IgD-negative memory B cell (primary cell): ENCODE measurements at regions not wholly inside any gene's neighbourhood (a gene's known extent, or its start where the extent isn't known, plus 50 kb on each side); places are given as distances from the start of the nearest gene placed in this dataset.
"Not testable (repeated sequence)": the region's sequence is repeated elsewhere in the genome, so short reads cannot be mapped to it uniquely, and the experiment has no call there.

Source experiments
- H3K27ac Mint-ChIP-seq, 3 donors: one replicate each; pipeline ENCODE4 v1.8.0; 2020 to 2022; ENCODE audit warnings: mild to moderate bottlenecking in 3 of 3, mixed read lengths in 3 of 3, moderate library complexity in 1 of 3
- H3K27me3 Mint-ChIP-seq: one replicate; pipeline ENCODE4 v1.8.0; 2021; ENCODE audit warnings: mixed read lengths
- H3K36me3 Mint-ChIP-seq: one replicate; pipeline ENCODE4 v1.8.0; 2020; ENCODE audit warnings: mild to moderate bottlenecking, mixed read lengths
- H3K4me1 Mint-ChIP-seq, 3 donors: one replicate each; pipeline ENCODE4 v1.8.0; 2020 to 2022; ENCODE audit warnings: mixed read lengths in 3 of 3, mild to moderate bottlenecking in 1 of 3
- H3K4me3 Mint-ChIP-seq, 4 donors: one replicate each; pipeline ENCODE4 v1.8.0; 2020 to 2022; ENCODE audit warnings: mild to moderate bottlenecking in 4 of 4, mixed read lengths in 4 of 4, moderate library complexity in 3 of 4
- H3K9me3 Mint-ChIP-seq, 3 donors: one replicate each; pipeline ENCODE4 v1.8.0; 2020 to 2021; ENCODE audit warnings: mixed read lengths in 3 of 3, mild to moderate bottlenecking in 1 of 3

DNA sequence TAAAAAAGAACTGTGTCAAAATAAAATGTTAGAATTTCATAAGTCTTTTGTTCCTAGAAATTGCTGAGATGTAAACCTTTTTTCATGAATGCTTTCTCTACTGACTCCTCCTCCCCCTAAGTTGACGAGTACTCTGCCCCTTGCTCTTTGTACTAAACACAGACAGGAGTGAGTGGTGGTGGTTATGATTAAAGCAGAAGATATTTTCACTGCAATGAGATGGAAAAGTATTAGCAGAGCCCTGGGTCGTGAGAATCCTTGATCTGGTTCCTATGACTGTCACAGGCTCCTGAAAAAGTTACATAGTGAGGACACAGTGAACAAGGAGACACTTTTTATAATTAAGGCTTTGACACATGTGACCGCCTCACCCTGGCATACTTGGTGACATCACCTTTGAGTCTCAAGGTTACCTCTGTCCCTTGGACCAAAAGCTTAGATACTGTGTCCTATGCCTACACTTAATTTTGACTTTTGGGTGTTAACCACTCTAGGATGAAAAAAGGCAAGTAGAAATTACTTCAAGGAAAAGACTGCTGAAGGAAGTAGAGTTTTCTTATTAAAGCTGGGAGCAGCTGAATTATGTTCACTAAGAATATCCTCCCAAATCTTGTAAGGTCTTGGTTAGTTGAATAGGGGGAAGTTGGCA, 130.4 kb upstream of the LYSMD4 start:
- H3K27me3 Mint-ChIP-seq: peaks cover 2% of the 10 kb centered on the region
- H3K4me3 Mint-ChIP-seq: no peak overlapping the region
- peaks cover 3% of the 10 kb centered on the region for H3K36me3 Mint-ChIP-seq
- no peak overlapping the region for H3K27ac Mint-ChIP-seq
- no peaks in the 10 kb centered on the region for H3K9me3 Mint-ChIP-seq
- H3K4me1 Mint-ChIP-seq: no peaks in the 10 kb centered on the region

GRCh38 chr15:99857836-99858235, 124.6 kb upstream of the LYSMD4 start:
- Mint-ChIP-seq H3K9me3 (no peaks in the 10 kb centered on the region), H3K27me3 (peaks cover 2% of the 10 kb centered on the region), H3K27ac (no peak overlapping the region), H3K36me3 (peaks cover 2% of the 10 kb centered on the region), H3K4me1 (peaks cover 0 to 1% (median 0%) of the 10 kb centered on the region in 3 donors), H3K4me3 (no peak overlapping the region)

- H3K27me3 Mint-ChIP-seq: peaks cover 2% of the 10 kb centered on the region
- no peak overlapping the region for H3K4me3 Mint-ChIP-seq
- peaks cover 5% of the 10 kb centered on the region for H3K36me3 Mint-ChIP-seq
Observed at GRCh38 chr15:99850517-99850916, 117.3 kb upstream of the LYSMD4 start.

DNA sequence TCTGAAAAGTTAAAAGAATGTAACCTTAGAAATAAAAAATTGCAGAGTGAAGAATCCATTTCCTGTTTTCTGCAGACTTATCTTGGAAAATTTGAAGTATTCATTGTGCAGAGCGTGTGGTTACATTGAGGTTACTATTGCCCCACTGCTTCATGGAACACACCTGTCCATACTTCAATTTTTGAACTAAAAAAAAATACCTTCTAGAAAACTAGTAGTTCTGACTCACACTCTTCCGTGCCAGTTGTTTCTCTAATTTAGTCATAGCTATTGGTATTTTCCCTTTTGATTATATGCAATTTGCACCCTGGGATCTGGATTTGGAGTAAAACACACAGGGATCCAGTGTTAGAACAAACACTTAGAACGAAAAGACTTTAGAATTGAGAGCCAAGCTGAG, 111.8 kb upstream of the LYSMD4 start:
- no peak overlapping the region for H3K27ac Mint-ChIP-seq
- peaks cover 3% of the 10 kb centered on the region for H3K36me3 Mint-ChIP-seq
- no peaks in the 10 kb centered on the region for H3K9me3 Mint-ChIP-seq
- H3K4me3 Mint-ChIP-seq: no peak overlapping the region
- H3K27me3 Mint-ChIP-seq: no peaks in the 10 kb centered on the region
- no peaks in the 10 kb centered on the region for H3K4me1 Mint-ChIP-seq

More at GRCh38 chr15:99850517-99850916, 117.3 kb upstream of the LYSMD4 start:
- Mint-ChIP-seq H3K4me1 (peaks cover 0 to 1% (median 0%) of the 10 kb centered on the region in 3 donors), H3K9me3 (no peaks in the 10 kb centered on the region), H3K27ac (no peak overlapping the region)

- Mint-ChIP-seq H3K9me3 (no peaks in the 10 kb centered on the region), H3K4me1 (no peaks in the 10 kb centered on the region), H3K27ac (no peak overlapping the region), H3K36me3 (peaks cover 6% of the 10 kb centered on the region), H3K27me3 (no peaks in the 10 kb centered on the region), H3K4me3 (no peak overlapping the region)
Observed at GRCh38 chr15:99844150-99844549, 110.9 kb upstream of the LYSMD4 start.

- Mint-ChIP-seq H3K4me3 (no peak overlapping the region), H3K36me3 (peaks cover 10% of the 10 kb centered on the region), H3K9me3 (no peaks in the 10 kb centered on the region), H3K4me1 (no peaks in the 10 kb centered on the region), H3K27me3 (no peaks in the 10 kb centered on the region), H3K27ac (no peak overlapping the region)
Observed at GRCh38 chr15:99842071-99842470, 108.8 kb upstream of the LYSMD4 start.

DNA sequence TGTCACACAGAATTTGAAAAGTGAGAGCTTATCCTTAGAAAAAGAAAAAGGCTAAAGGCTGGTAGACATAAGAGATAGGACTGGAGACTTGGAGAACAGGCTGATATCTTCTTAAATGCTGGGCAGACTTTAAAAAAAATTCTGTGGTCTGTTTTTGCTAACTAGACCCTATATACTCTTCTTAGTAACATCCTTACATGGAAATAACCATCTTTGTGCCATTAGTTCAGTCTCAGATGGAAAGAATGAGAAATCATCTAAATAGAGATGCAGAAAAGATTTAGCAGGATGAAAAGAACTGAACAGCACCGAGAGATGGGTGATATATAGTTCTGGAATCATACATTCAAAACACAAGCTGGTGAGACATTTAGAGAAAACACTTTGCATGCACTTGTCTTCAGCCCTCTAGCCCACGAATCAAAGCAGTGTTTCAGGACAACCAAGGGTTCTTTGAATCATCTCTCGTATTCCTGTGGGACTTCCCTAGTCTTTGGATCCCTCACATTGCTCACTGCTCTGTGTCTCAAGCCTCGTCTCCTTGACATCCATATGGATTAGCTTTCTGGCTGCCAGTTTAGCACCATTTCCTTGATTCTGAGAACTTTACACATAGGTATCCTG, 93.0 kb upstream of the LYSMD4 start:
- no peak overlapping the region for H3K4me3 Mint-ChIP-seq
- H3K27ac Mint-ChIP-seq: no peak overlapping the region
- peaks cover 2 to 3% (median 2%) of the 10 kb centered on the region in 3 donors for H3K9me3 Mint-ChIP-seq
- H3K36me3 Mint-ChIP-seq: peaks cover 21% of the 10 kb centered on the region
- peaks cover 0 to 2% (median 0%) of the 10 kb centered on the region in 3 donors for H3K4me1 Mint-ChIP-seq
- H3K27me3 Mint-ChIP-seq: peaks cover 1% of the 10 kb centered on the region

GRCh38 chr15:99823346-99823745, 90.1 kb upstream of the LYSMD4 start:
- Mint-ChIP-seq H3K36me3 (peaks cover 24% of the 10 kb centered on the region), H3K4me3 (no peak overlapping the region), H3K4me1 (no peaks in the 10 kb centered on the region), H3K27ac (no peak overlapping the region), H3K27me3 (peaks cover 1% of the 10 kb centered on the region), H3K9me3 (peaks cover 2 to 3% (median 2%) of the 10 kb centered on the region in 3 donors)

DNA sequence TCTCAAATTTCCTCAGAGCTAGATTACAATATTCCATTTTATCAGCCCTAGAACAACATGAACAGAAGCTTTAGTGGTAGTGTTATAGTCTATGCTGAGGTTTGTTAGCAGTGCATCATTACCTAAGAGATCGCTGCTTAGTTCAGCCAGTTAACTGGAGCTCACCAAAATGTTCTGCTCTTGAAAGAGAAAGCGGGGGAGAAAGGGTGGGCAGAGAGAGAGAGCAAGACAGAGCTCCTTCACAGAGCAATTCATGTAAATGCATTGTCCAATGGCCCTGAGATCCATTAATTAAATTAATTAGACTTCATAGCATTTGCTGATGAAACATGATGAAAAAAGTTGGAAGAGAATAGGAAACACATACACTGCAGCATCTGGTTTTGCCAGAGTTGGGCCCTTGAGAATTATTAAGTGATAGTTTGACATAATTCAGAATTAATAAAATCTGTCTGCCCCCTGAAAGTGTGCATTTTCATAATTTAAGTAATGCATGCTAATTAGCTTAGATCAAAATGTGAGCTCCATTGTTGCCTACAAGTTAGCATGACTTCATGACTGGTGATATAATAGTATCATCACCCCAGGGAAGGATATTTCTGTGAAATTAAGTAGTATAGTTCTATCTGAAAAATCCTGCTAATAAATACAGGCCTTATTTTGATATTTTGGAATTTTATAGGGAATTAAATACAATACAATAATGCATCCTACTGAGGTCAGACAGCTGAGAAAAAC, 86.9 kb upstream of the LYSMD4 start:
- peaks cover 28% of the 10 kb centered on the region for H3K36me3 Mint-ChIP-seq
- H3K27ac Mint-ChIP-seq: no peak overlapping the region
- H3K27me3 Mint-ChIP-seq: peaks cover 1% of the 10 kb centered on the region
- H3K4me1 Mint-ChIP-seq: no peaks in the 10 kb centered on the region
- H3K4me3 Mint-ChIP-seq: no peak overlapping the region
- peaks cover 0 to 3% (median 2%) of the 10 kb centered on the region in 3 donors for H3K9me3 Mint-ChIP-seq

DNA sequence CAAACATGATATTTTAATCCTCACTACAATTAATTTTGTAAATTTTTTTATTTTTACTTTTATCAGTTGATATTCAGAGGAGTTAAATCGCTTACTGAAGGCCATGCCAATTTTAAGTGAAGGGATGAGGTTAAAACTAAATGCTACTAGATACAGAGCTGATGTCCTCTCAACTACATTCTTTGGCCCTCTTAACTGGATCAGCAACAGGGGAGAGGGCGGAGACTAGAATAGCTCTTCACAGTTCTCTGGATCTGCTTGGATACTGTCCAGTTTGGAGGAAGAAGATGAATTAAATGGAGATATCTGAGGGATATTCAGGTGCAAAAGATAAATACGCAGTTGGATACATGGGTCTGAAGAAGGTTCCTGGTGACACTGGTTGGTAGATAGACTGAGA, 85.6 kb upstream of the LYSMD4 start:
- no peak overlapping the region for H3K27ac Mint-ChIP-seq

DNA sequence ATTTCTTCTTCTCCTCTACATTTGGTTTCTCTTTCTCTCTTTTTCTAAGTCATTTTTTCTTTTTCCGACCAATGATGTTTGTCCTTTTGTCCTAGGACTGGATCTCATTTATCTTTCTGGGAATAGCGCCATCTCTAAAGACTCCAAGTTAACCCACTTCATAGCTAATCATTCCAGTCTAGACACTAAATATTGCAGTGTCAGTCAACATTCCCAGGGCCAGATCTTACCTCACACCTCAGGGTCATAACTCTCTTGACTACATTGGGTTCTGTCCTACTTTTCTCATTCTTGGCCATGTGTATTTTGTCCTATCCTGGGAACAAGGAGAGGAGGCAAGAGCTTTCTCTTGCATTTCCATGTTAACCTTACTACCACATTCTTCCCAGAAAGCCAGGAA, 83.6 kb upstream of the LYSMD4 start:
- not testable (repeated sequence) for H3K27me3 Mint-ChIP-seq, H3K27ac Mint-ChIP-seq, H3K4me1 Mint-ChIP-seq, H3K4me3 Mint-ChIP-seq, H3K9me3 Mint-ChIP-seq
- H3K36me3 Mint-ChIP-seq: peaks cover 19% of the 10 kb centered on the region

More for the DNA sequence above, 85.6 kb upstream of the LYSMD4 start:
- Mint-ChIP-seq H3K4me1 (no peaks in the 10 kb centered on the region), H3K4me3 (no peak overlapping the region), H3K9me3 (no peaks in the 10 kb centered on the region), H3K27me3 (no peaks in the 10 kb centered on the region), H3K36me3 (peaks cover 22% of the 10 kb centered on the region)

DNA sequence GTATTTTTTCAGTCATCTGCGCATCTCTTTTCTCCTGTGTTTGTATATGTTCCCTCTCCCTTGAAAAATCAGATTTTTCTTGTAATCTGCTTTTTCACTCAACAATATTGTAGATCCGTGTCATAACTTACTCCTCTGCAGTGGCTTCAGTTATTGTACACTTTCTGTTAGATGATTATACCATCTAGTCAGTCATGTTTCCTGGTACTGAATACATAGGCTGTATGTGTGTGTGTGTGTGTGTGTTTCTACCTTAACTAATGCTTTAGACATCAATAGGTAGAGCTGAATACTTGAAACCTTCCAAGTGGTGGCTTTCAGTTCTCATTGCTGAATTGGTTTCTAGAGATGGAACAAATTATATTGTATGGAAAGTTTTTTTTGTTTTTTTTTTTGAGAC, 77.4 kb upstream of the LYSMD4 start:
- Mint-ChIP-seq H3K4me3 (peak overlapping the region in 1 of 4 donors; percentile 82), H3K27ac (peak overlapping the region in 1 of 3 donors; percentile 59)
- not testable (repeated sequence) for H3K27me3 Mint-ChIP-seq, H3K9me3 Mint-ChIP-seq, H3K36me3 Mint-ChIP-seq, H3K4me1 Mint-ChIP-seq

GRCh38 chr15:99799854-99800250, 66.6 kb upstream of the LYSMD4 start:
- H3K4me1 Mint-ChIP-seq, H3K9me3 Mint-ChIP-seq, H3K27me3 Mint-ChIP-seq, H3K27ac Mint-ChIP-seq, H3K36me3 Mint-ChIP-seq, H3K4me3 Mint-ChIP-seq: not testable (repeated sequence)

DNA sequence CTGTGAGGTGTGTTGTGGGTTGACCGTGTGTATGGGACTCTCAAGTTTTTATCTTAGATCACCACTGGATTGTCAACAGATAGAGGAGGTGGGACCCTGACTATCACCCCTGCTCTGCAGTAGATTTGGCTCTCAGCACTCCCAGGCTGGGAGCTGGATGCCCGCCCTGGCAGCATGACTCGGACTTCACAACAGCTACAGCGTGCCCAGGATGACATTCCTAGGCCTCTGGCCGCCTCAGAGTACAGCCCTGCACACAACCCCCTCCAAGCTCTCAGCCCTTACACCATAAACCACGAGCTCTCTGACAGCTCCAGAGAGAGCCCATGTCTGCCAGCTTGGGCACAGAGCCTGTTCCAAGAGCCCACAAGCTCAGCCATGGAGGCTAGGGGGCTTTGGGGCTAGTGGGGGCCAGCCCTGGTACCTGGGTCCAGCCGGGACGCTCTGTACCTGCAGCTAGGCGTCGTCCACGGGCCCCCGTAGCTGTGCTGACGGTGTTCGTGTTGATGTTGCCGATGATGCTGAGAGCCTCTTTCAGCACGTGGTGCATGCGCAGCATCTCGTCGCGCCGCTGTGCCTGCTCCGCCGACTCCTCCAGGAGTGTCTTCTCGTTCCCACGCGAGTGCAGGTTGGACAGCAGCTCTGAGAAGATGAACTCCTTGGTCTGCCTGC, 66.1 kb upstream of the LYSMD4 start:
- not testable (repeated sequence) for H3K27ac Mint-ChIP-seq, H3K9me3 Mint-ChIP-seq, H3K36me3 Mint-ChIP-seq, H3K27me3 Mint-ChIP-seq, H3K4me1 Mint-ChIP-seq, H3K4me3 Mint-ChIP-seq
